SK-N-MC (cell line): ENCODE measurements at regions not wholly inside any gene's neighbourhood (a gene's known extent, or its start where the extent isn't known, plus 50 kb on each side); places are given as distances from the start of the nearest gene placed in this dataset.

Experiments used
- EZH2 ChIP-seq: fragments of 200-600 bp; sonication (generic); IDR thresholded peaks from one replicate; pipeline ENCODE4 v1.6.1; 2017; ENCODE audit warnings: antibody characterized with exemption
- FOXP2 ChIP-seq: optimal IDR thresholded peaks from 2 replicates; pipeline ENCODE3; 2011; ENCODE audit warnings: mild to moderate bottlenecking, moderate library complexity; ENCODE audit not compliant: insufficient read depth; ENCODE audit errors: extremely low read length, control extremely low read depth
- POLR2AphosphoS5 ChIP-seq: IDR thresholded peaks from 2 replicates; pipeline ENCODE4 v1.6.1; 2012; ENCODE audit warnings: mild to moderate bottlenecking, low read depth, low read length, borderline replicate concordance

GRCh38 chr16:54796211-54796610, 134.5 kb upstream of the IRX5 start:
- TF ChIP-seq EZH2 (no peak), FOXP2 (no peak), POLR2AphosphoS5 (no peak)
